GM19438 (cell line): ENCODE measurements at regions not wholly inside any gene's neighbourhood (a gene's known extent, or its start where the extent isn't known, plus 50 kb on each side); places are given as distances from the start of the nearest gene placed in this dataset.
"Not testable (repeated sequence)": the region's sequence is repeated elsewhere in the genome, so short reads cannot be mapped to it uniquely, and the experiment has no call there.

Experiments
- ATAC-seq: cut with Tn5 transposase; IDR thresholded peaks from one replicate; pipeline ENCODE4 v1.9.1; 2021; ENCODE audit warnings: low read depth; ENCODE audit not compliant: unreplicated experiment

DNA sequence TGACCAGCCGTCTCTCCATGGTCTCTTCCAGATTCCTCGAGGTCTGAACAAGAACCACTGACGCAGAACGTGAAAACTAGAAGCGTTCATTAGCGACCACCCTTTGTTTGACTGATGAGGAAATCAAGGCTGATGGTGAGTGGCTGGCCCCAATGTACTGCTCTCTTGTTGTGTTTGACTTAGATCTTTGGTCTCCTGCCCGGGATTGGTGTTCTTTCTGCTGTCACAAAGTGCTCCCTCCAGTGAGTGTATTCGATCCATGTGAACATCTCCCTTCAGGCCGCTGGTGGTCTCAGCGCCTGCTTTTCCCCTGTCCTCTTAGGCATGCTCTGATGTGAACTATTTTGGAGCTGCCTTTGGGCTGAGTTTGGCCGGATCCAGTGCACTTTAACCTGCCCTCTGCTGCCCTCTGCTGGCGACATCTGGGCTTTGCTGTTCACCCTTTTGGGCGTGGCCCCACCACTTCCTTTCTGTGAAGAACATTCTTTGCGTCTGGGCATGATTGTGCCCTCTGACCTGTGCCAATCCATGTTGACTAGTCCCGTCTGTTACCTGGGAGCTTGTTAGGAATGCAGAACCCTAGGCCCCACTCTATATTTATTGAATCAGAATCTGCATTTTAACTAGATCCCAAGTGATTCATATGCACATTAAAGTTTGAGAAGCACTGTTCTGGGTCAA, 279.1 kb downstream of the TTC6 start:
- peak; percentile 98 for ATAC-seq

DNA sequence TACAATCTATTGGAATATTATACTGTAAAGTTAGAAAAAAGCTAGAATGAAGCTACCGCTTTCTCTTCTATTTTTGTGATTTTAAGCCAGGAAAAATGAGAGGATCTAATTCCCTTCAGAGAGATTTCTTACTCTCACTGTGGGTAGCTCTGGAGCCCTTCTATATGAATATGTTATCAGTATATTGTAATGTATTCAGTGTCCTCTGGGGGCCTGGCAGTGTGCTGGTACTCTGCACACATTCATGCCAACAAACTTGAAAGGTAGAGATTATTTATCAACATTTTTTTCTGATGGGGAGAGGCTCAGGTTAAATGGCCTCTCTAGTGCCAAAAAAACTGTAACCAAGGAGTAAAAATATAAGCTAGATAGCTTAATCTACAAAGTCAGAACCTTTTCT, 292.8 kb downstream of the TTC6 start:
- ATAC-seq = no peak

DNA sequence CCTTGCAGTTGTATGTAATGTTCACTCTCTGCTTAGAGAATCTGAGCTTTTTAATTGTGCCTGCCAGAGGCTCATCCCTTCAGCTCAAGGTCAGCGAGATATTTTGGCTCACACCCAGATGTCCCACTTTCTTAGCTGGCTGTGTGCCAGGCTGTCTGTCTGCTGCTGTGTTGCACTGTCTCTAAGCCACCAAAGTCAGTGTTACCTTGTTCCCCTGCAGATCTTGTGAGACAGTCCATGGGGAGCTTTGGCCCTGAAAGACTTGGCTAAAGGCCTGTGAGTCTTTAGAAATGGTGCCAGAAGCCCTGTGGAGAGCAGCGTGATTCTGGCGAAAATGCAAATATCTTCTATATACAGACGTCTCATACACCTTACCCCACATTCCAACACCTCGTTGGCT, 293.7 kb downstream of the TTC6 start:
- no peak for ATAC-seq

DNA sequence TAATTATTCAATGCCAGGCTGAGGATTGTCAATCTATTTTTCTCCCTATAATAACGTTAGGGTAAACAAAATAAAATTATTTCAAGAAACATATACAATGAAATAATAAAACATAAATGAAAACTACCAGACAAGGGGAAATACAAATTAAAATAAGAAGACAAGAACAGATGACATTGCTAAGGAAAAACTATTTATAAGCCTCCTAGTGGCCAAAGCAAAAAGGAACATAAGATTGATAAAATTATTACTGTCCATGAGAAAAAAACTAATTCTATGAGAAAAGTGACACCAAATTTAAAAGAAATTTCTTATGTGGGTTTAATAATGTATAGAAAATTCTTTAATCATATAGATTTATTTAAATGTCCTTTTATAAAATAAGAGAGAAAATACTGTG, 294.7 kb downstream of the TTC6 start:
- ATAC-seq = no peak

DNA sequence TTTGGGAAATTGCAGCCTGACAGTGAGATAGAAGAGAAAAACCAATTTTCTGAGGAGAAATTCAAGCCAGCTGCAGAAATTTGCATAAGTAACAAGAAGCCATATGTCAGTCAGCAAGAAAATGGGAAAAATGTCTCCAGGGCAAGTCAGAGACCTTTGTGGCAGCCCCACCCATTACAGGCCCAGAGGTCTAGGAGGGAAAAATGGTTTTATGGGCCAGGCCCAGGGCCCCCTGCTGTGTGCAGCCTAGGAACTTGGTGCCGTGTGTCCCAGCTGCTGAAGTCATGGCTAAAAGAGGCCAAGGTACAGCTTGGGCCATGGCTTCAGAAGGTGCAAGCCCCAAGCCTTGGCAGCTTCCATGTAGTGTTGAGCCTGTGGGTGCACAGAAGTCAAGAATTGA, 296.1 kb downstream of the TTC6 start:
- ATAC-seq = not testable (repeated sequence)

DNA sequence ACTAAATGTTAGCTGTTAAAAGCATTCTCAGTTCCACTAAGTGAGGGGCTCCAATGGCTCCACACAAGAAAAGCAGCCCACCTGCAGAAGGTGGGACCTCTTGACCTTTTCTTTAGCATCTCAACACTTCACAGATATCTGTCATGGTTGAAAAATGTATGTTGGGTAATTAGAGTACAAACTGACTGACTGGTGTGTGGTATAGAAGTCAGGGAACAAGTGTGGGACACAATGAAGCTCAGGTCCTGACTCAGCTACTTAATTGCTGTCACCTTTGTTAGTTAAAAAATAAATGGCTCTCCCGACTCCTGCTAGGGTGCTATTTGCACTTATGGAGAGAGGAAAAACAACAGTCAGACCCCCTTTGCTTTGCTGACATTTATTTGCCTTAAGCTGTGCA, 299.0 kb downstream of the TTC6 start:
- ATAC-seq = no peak

DNA sequence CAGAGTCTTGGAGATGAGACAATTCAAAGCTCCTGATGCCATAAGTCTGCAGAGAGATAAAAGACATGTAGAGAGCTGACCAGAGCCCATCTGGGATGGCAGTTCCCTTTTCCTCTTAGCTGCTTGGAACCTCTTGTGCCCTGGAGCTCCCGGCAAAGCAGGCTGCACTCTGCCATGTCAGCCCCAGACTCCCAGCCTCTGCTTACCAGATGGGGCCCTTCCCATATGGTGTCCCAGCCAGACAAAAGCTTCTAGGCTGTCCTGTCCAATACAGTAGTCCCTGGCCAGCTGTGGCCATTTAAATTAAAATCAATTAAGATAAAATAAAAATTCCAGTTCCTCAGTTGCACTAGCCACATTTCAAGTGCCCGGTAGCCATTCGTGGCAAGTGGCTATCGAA, 303.9 kb downstream of the TTC6 start:
- ATAC-seq = no peak

DNA sequence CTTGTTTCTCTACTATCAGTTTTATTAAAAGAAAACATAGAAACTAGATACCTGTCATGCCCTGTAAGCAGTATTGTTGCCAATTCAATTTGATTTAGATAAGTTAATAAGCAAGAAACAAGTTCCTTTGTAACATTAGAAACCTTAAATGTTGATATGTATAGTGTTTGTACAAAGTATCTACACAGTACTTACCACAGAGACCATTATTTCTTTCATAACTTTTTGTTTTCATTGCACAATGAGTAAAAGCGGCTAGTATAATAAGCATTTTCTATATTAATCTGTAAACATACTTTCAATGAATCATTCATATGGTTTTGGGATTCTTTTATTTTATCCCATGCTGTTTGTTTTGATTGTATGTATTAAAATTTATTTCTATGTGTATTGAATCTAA, 305.1 kb downstream of the TTC6 start:
- no peak for ATAC-seq

DNA sequence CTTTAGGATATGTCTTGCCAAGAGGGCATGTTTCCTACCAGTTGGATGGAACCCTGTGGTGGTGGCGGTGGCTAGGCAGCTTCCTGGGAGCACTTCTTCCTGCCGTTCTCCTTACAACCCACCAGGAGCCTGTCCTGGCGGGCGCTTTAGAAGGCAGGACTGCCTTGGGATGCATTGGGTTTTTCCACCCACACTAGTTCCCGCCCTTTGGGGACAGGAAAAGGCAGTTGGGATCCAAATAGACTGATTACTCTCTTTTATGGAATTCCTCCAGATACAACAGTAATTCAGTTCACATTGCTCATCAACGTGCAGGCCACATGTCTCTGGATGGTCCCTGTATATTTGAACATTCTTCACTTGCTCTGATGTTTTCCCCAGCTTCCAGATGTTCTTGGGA, 305.7 kb upstream of the SSTR1 start:
- no peak for ATAC-seq

DNA sequence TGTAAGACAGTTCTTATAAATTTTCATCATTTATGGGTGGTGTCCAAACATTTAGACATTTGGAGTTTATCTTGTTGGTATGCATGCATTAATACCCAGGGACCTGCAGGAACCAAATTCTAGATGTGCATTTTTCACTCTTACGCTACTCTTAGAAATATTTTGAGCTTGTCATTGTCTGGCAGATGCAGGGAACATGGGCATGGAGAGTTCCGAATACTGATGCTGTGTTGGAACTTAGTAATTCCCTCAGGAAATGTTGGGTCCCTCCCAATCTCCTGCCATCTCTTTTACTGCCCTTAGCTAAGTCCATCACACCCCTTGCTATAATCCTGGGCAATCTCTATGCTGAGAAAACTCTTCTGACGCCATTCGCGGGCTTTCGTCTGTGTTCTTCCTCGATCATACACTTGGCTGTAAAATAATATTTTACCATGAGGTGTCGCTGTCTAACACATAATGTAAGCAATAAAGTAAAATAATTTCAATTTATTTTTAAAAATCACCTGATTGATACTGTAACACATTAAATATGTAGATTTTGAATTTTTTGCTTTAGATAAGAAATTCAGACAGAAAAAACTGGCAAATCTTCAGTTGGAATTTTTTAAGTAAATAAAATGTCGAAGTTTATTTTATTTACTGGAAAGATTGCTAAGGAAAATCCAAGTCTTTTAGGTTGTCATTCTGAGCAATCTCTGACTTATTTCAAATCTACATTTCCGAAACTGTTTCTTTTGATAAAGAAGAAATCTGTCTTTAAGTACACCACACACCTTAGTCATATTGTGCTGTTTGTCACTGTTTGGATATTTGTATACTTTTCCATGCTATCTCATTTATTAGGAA, 304.1 kb upstream of the SSTR1 start:
- no peak for ATAC-seq

DNA sequence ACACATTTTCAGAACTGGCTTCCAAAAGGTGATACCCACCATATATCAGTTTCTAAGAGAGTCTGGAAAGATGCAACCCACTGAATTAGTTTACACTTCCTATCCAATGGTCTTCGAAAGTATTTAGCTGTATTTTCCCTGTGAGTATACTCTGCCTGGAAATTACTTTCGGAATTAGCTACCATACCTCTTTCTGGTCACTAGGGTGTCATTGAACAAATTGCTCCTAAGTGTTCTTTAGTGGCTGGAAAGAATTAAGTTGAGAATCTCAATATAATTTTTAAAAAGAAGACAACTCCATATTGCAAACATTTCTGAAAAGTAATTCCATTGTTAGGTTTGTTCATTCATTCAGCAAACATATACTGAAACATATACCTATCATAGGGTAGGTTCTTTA, 283.1 kb upstream of the SSTR1 start:
- ATAC-seq = no peak

DNA sequence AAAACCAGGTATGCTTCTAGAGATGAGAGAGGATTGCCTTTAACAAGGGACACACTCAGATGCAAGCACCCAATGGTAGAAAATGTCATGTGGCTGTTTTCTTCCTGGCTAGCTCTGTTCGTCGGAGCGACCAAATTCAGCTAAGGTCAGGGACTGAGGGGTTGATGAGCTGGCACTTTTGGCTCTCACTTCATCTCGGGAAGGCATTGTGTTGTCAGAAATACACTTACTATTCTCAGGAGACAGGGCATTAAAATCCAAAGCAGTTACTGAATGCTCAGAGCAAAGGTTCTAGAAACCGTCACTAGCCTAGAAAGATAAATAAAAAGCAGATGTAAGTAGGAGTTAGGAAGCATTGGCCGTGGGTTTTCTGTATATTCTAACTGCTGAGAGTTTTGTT, 275.7 kb upstream of the SSTR1 start:
- no peak for ATAC-seq

DNA sequence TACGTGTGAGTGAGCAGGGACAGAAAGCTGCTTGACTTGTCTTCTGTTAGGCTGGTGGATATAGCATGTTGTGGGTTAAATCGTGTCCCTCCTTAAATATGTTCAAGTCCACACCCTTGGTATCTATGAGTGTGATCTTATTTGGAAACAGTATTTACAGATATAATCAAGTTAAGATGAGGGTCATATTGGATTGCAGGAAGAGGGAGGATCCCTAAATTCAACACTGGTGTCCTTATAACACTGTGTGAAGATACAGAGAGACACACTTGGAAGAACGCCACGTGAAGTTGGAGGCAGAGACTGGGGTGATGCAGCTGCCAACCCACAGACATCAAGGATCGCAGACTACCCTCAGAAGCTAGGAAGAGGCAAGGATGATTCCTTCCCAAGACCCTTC, 275.2 kb upstream of the SSTR1 start:
- ATAC-seq = no peak

DNA sequence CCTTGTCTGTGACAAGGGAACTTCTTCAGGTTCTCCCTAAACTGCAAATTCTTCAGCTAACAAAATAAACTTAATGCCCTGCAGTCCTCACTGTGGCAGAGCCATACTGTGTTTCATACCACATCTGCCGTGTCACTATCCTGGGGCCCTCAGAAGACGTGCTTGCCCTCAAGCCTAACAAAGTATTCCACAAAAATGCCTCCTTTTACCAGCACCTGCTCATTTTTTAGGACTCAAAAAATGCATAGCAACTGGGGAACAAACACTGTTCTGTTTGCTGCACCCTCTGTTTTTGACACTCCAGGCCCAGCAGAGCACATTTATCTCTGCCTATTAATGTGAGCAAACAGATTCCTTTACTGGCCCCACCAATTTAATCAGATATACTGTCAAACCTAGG, 270.7 kb upstream of the SSTR1 start:
- ATAC-seq = no peak

DNA sequence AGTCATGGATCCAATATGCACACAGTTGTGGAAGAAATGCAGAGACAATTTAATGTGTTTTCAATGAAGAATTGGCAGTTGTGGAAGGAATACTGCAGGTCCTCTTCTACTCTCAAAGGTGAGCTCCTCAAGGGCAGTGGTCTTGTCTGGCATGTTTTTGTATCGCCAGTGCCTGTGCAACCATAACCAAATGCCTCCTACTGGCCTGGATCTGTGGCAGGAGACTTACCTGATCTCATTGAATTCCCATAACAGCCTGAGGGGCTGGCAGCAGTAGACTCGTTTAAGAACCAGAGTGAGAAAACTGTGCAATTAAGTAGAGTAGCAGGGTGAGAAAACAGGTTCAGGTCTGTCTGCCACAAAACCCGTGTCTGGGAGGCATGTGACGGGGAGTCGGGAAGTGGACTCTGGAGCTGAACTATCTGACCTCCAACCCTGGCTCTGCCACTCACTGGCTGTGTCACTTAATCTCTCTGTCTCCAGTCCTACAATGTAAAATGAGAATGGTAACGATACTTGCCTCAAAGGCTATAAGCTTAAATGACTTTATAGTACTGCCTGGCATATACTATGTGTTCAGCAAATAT, 268.2 kb upstream of the SSTR1 start:
- ATAC-seq = no peak

DNA sequence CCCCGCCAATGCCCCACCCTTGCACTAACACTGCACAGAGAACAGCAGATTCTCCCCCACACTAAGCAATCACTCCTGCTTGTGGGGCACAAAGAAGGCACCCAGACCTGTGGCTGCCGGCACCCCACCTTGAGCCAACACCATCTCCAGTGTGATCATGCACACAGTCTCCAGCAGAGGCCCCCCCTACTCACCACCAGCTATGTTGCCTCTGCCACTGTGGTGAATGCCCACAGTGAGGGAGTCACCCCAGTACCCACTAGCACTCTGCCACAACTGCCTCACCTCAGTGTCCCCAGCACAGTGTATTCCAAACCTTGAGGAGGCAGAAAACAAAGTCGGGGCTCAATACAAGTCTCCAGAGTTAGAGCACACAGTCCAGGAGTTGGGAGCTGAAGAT, 261.7 kb upstream of the SSTR1 start:
- ATAC-seq = no peak

DNA sequence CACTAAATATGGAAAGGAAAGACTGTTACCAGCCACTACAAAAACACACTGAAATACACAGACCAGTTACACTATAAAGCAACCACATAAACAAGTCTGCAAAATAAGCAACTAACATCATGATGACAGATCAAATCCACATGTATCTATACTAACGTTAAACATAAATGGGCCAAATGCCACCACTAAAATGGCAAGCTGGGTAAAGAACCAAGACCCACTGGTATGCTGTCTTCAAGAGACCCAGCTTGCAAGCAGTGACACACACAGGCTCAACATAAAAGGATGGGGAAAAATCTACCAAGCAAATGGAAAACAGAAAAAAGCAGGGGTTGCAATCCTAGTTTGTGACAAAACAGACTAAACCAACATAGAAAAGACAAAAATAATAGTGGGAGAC, 260.9 kb upstream of the SSTR1 start:
- no peak for ATAC-seq

DNA sequence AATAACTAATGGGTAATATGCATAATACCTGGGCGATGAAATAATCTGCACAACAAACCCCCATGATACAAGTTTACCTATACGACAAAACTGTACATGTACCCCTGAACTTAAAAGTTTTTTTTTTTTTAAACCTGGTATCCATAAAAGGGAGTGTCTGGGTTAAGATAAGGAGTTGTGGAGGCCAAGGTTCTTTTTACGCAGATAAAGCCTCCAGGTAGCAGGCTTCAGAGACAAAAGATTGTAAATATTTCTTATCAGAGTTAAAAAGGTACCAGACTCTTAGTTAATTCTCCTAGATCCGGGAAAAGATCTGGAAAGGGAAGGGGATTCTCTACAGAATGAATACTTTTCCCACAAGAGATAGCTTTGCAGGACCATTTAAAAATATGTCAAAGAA, 259.4 kb upstream of the SSTR1 start:
- ATAC-seq = no peak

DNA sequence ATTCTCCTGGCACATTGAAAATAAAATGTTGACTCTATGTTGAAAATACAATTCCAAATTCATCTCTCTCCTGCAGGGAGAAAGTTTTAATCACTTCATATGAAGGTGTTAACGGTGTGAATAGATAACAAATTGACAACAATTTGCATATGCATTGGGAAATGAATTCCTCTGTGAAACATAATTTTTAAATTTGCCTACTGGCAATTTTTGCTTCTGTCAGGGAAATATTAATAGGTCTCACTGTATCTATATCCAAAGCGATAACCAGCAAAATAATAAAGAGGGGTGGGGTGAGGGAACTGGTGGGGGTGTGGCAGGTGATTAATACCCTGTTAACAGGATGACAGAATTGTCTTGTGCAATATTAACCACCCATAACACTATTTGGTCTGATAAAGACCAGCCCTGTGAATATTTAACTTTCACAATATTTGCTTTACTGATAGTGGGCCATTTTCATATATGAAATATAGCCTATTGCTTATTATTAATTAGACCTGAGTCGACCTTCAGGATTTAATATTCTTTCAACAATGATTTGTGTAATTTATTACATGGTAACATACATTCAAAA, 239.0 kb upstream of the SSTR1 start:
- ATAC-seq = no peak

DNA sequence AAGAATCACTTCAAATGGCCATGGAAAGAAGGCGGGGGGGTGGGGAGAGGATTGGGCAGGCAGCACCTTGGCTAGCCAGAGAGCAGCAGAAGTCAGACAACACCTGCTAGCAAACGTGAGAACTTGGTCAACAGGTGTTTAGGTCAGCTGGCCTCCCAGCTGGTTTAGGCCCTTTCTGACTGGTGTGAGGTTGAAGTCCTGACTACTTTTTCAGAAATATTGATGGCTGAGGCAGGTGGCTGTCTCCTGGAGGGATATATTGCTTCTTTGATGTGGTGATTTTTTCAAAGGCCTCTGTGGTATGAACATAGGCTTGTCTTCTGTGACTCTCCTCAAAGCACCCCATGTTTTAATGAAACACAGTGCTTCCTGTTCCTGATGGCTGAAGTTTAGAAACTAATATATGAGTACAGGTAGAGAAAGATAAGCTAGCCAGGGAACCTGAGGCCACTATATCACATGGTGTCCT, 238.2 kb upstream of the SSTR1 start:
- ATAC-seq = no peak

DNA sequence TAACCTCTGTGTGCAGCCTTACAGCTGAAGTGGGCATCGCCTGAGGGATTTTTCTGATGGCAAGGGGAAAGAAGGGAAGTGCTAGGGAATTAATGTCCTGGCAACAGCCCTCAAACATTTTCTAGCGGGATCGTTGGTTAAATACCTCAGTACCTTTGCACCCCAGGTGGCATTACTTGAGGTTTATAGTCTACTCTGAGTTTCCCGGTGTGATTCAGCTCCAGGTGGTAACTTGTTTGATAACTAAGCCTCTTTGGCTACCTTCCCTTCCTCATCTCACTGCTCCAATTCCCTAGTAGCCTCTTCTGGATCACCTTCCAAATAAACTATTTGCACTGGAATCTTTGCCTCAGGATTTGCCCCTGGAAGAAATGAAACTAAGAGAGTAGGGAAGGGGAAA, 237.0 kb upstream of the SSTR1 start:
- ATAC-seq = no peak
